Thymus (tissue), 11 donors: ENCODE measurements at regions not wholly inside any gene's neighbourhood (a gene's known extent, or its start where the extent isn't known, plus 50 kb on each side); places are given as distances from the start of the nearest gene placed in this dataset.

Experiments used
- DNase-seq, 9 donors: peaks; one replicate each; pipeline ENCODE4 v3.0.0-alpha.2; 2013; ENCODE audit warnings: low spot score in 9 of 9, low read depth in 6 of 9, missing footprints in 1 of 9
- H3K27ac ChIP-seq, 2 donors: one replicate each; pipeline ENCODE4 v1.5.1; 2013; ENCODE audit warnings: control low read depth in 1 of 2, low read depth in 1 of 2, low read length in 1 of 2, mild to moderate bottlenecking in 1 of 2, moderate library complexity in 1 of 2
- H3K27me3 ChIP-seq, 2 donors: one replicate each; pipeline ENCODE4 v1.5.1; 2013; ENCODE audit warnings: low read length in 1 of 2; ENCODE audit not compliant: control insufficient read depth in 2 of 2, insufficient read depth in 1 of 2
- H3K36me3 ChIP-seq, 2 donors: one replicate each; pipeline ENCODE4 v1.5.1; 2013; ENCODE audit warnings: low read length in 1 of 2, mild to moderate bottlenecking in 1 of 2, moderate library complexity in 1 of 2; ENCODE audit not compliant: control insufficient read depth in 2 of 2, insufficient read depth in 2 of 2
- H3K4me1 ChIP-seq, 2 donors: one replicate each; pipeline ENCODE4 v1.5.1; 2013; ENCODE audit warnings: low read length in 2 of 2; ENCODE audit not compliant: control insufficient read depth in 2 of 2, insufficient read depth in 2 of 2
- H3K4me3 ChIP-seq, 2 donors: one replicate each; pipeline ENCODE4 v1.5.1; 2013; ENCODE audit warnings: low read length in 2 of 2, control low read depth in 1 of 2, mild to moderate bottlenecking in 1 of 2
- H3K9me3 ChIP-seq, 2 donors: one replicate each; pipeline ENCODE4 v1.5.1; 2013; ENCODE audit warnings: low read length in 1 of 2, mild to moderate bottlenecking in 1 of 2; ENCODE audit not compliant: control insufficient read depth in 2 of 2, insufficient read depth in 1 of 2
- WGBS: extraction: QIAGEN DNeasy Blood & Tissue Kit; methylation state at CpG from one replicate; pipeline ENCODE4 v1.1.7; 2013; 5-methylcytosine and 5-hydroxymethylcytosine counted together
- donor health status: healthy.

DNA sequence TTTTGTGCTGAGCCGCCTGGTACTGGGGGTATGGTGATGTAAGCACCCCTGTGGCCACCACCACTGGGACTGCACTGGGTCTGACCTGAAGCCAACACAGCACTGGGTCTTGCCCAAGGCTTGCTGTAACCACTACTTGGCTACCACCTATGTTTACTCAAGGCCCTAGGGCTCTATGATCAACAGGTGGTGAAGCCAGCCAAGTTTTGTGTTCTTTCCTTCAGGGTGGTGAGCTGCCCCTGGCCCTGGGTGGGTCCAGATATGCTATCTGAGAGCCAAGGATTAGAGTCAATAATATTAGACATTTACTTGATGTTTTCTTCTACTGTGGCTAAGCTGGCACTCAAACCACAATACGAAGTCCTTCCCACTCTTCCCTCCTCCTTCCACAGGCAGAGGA is 55.1 kb upstream of the PAGE4 start:
- no peaks in the 10 kb centered on the region for H3K36me3 ChIP-seq
- 93% methylated on average over 2 of the region's 2 CpGs for WGBS
- no peaks in the 10 kb centered on the region for H3K4me1 ChIP-seq
- DNase-seq = no peak
- H3K27ac ChIP-seq = no peak overlapping the region
- H3K4me3 ChIP-seq = no peak overlapping the region
- H3K27me3 ChIP-seq = no peaks in the 10 kb centered on the region
- no peaks in the 10 kb centered on the region for H3K9me3 ChIP-seq

GRCh38 chrX:49767236-49767635 is 61.9 kb upstream of the PAGE4 start:
- Histone ChIP-seq H3K4me3 (no peak overlapping the region), H3K9me3 (no peaks in the 10 kb centered on the region), H3K4me1 (no peaks in the 10 kb centered on the region), H3K36me3 (no peaks in the 10 kb centered on the region), H3K27ac (no peak overlapping the region), H3K27me3 (no peaks in the 10 kb centered on the region)
- no peak for DNase-seq
- WGBS = 83% methylated on average over 1 of the region's 1 CpG

GRCh38 chrX:49762175-49762720 is 66.5 kb upstream of the PAGE1 start:
- H3K4me3 ChIP-seq = no peak overlapping the region
- H3K4me1 ChIP-seq = no peaks in the 10 kb centered on the region
- H3K36me3 ChIP-seq = no peaks in the 10 kb centered on the region
- no peaks in the 10 kb centered on the region for H3K27me3 ChIP-seq
- 68% methylated on average over 2 of the region's 2 CpGs for WGBS
- no peak overlapping the region for H3K27ac ChIP-seq
- no peaks in the 10 kb centered on the region for H3K9me3 ChIP-seq
- no peak for DNase-seq

- WGBS = 10% methylated on average over 2 of the region's 2 CpGs
- H3K4me3 ChIP-seq = no peak overlapping the region
- H3K27ac ChIP-seq = no peak overlapping the region
- DNase-seq = peak in 2 of 9 donors; percentile 6 to 28
- H3K36me3 ChIP-seq = no peaks in the 10 kb centered on the region
- no peaks in the 10 kb centered on the region for H3K9me3 ChIP-seq
- H3K27me3 ChIP-seq = no peaks in the 10 kb centered on the region
- no peaks in the 10 kb centered on the region for H3K4me1 ChIP-seq
Observed at GRCh38 chrX:49761481-49761880, 65.7 kb upstream of the PAGE1 start.

- Histone ChIP-seq H3K4me3 (no peak overlapping the region), H3K9me3 (no peaks in the 10 kb centered on the region), H3K36me3 (no peaks in the 10 kb centered on the region), H3K27ac (no peak overlapping the region), H3K27me3 (no peaks in the 10 kb centered on the region), H3K4me1 (no peaks in the 10 kb centered on the region)
- DNase-seq = no peak
- 97% methylated on average over 6 of the region's 6 CpGs for WGBS
Observed at GRCh38 chrX:49760290-49760890, 64.6 kb upstream of the PAGE1 start.

DNA sequence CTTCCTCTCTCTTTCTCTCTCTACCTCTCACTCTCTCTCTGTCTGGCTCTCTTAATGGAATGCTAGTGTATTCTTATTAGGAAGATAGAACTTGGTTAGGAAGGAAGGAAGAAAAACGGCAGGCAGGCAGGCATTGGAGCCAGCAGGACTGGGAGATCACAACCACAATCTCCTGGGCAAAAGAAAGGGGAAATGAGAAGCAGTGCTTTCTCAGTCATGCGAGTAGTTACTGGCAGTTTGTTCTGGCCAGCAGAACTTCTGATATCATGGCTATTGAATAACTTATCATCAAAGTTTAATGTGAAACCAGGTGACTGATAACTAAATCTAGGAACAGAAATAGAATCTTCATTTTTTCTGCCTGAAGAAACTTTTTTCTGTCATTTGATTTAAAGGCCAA is 60.9 kb upstream of the PAGE1 start:
- no peaks in the 10 kb centered on the region for H3K4me1 ChIP-seq
- H3K9me3 ChIP-seq = no peaks in the 10 kb centered on the region
- no peak overlapping the region for H3K27ac ChIP-seq
- DNase-seq = no peak
- peaks cover 0 to 3% of the 10 kb centered on the region in 2 donors for H3K27me3 ChIP-seq
- H3K36me3 ChIP-seq = no peaks in the 10 kb centered on the region
- WGBS = 10% methylated on average over 2 of the region's 2 CpGs
- no peak overlapping the region for H3K4me3 ChIP-seq

GRCh38 chrX:49754233-49754857 is 58.6 kb upstream of the PAGE1 start:
- Histone ChIP-seq H3K4me3 (no peak overlapping the region), H3K4me1 (no peaks in the 10 kb centered on the region), H3K9me3 (no peaks in the 10 kb centered on the region), H3K36me3 (no peaks in the 10 kb centered on the region), H3K27ac (no peak overlapping the region), H3K27me3 (peaks cover 0 to 3% of the 10 kb centered on the region in 2 donors)
- DNase-seq = peak in 8 of 9 donors; percentile 4 to 64 (median 19)
- WGBS = 13% methylated on average over 6 of the region's 6 CpGs

DNA sequence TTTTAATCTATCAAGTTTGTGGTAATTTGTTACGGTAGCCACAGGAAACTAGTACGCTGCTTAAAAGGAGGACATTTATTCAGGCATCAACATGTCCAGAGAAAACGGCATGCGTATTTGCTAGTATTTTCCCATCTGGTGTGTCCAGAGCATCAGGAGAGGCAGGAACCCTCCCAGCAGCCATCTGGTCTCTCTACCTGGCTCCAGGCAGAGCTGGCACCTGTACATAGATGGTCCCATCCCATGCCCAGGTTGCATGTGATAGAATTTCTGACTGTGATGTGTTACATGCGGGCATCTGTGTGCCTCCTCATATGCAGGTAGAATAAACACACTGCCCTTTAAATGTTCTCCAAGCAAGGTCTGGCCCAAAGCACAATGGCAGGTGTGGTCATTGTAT is 57.9 kb upstream of the PAGE1 start:
- no peak overlapping the region for H3K4me3 ChIP-seq
- no peak overlapping the region for H3K27ac ChIP-seq
- H3K4me1 ChIP-seq = no peaks in the 10 kb centered on the region
- H3K27me3 ChIP-seq = peaks cover 0 to 3% of the 10 kb centered on the region in 2 donors
- 96% methylated on average over 5 of the region's 5 CpGs for WGBS
- DNase-seq = no peak
- no peaks in the 10 kb centered on the region for H3K9me3 ChIP-seq
- H3K36me3 ChIP-seq = no peaks in the 10 kb centered on the region

DNA sequence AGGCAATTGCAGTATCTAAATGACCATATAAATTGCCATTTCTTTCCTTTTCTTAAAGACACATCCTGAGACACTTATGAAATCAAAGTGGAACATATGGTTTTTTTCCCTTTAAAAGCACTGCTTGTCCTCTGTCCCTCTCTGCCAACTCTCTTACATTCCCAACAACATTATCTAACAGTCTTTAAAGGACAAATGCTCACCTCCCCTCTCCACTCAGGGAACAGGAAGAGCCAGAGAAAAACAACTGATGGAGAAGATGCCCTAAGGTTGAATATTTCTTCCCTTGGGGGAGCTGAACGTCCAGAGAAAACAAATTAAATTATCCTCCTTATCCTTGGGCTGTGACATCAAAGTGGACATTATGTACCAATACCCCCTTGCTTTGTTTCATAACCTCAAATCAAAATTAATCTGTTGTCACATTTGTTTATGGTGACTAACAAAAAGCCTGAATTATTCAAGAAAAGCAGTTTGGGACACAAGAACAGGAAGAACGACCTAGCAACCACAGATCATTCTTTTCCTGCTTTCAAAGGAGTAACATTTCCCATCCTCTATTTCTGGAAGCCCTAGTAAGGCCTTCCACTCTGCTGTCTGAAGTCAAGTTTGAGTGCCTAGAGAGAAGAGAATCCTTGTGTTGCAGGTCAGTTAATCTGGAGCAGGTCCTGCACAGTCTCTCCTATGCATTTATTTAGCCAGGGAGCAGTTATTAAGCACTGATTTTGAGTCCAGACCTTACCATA is 52.6 kb upstream of the PAGE1 start:
- Histone ChIP-seq H3K4me1 (no peaks in the 10 kb centered on the region), H3K36me3 (no peaks in the 10 kb centered on the region), H3K27ac (no peak overlapping the region), H3K4me3 (no peak overlapping the region), H3K27me3 (no peaks in the 10 kb centered on the region), H3K9me3 (no peaks in the 10 kb centered on the region)
- 47% methylated on average over 2 of the region's 2 CpGs for WGBS
- DNase-seq = no peak
